GM12892 (cell line): ENCODE measurements at regions not wholly inside any gene's neighbourhood (a gene's known extent, or its start where the extent isn't known, plus 50 kb on each side); places are given as distances from the start of the nearest gene placed in this dataset.

Source experiments
- POLR2A ChIP-seq: IDR thresholded peaks from 2 replicates; pipeline ENCODE4 v1.6.1; 2011; ENCODE audit warnings: low read depth, low read length, control low read depth
- POLR2AphosphoS5 ChIP-seq: IDR thresholded peaks from 2 replicates; pipeline ENCODE4 v1.6.1; 2011; ENCODE audit warnings: low read depth, low read length, control low read depth
- TAF1 ChIP-seq: IDR thresholded peaks from 2 replicates; pipeline ENCODE4 v1.6.1; 2011; ENCODE audit warnings: low read depth, mild to moderate bottlenecking, control low read depth, low read length, borderline replicate concordance

GRCh38 chr2:175516555-175516954 is 335.0 kb upstream of the ATP5MC3 start:
- no peak for TF ChIP-seq POLR2A
- no peak for TF ChIP-seq POLR2AphosphoS5
- TF ChIP-seq TAF1 = no peak
